Stomach (tissue), 8 donors: ENCODE measurements at regions not wholly inside any gene's neighbourhood (a gene's known extent, or its start where the extent isn't known, plus 50 kb on each side); places are given as distances from the start of the nearest gene placed in this dataset.

ENCODE experiments used
- DNase-seq, 2 donors: peaks; one replicate each; pipeline versions ENCODE4 v3.0.0 to v3.0.0-alpha.2; 2013 to 2019
- H3K27ac ChIP-seq, 5 donors: fragments of 200-600 bp in 4 of 5; sonication (generic) in 4 of 5; one replicate each; pipeline ENCODE4 v1.5.1; 2013 to 2019; ENCODE audit warnings: mild to moderate bottlenecking in 1 of 5, moderate library complexity in 1 of 5
- H3K27me3 ChIP-seq, 3 donors: fragments of 200-600 bp; sonication (generic); one replicate each; pipeline ENCODE4 v1.5.1; 2017 to 2019; ENCODE audit warnings: mixed run types in 1 of 3
- H3K36me3 ChIP-seq, 4 donors: fragments of 200-600 bp; sonication (generic); 1 replicate in 3 of 4; 2 replicates in 1 of 4; pipeline ENCODE4 v1.5.1; 2016 to 2019
- H3K4me1 ChIP-seq, 4 donors: fragments of 200-600 bp; sonication (generic); one replicate each; pipeline ENCODE4 v1.5.1; 2016 to 2019
- H3K4me3 ChIP-seq, 4 donors: fragments of 200-600 bp; sonication (generic) in 3 of 4; one replicate each; pipeline ENCODE4 v1.5.1; 2016 to 2019; ENCODE audit warnings: mild to moderate bottlenecking in 1 of 4
- H3K9me3 ChIP-seq, 4 donors: fragments of 200-600 bp; sonication (generic); one replicate each; pipeline ENCODE4 v1.5.1; 2016 to 2019
- CTCF ChIP-seq, 7 experiments: fragments of 450-650 bp in 4 of 7; fragments of 200-600 bp in 3 of 7; sonication (generic) in 3 of 7; IDR thresholded peaks; one replicate each; pipeline ENCODE4 v1.5.1; 2016 to 2019; ENCODE audit warnings: antibody characterized with exemption in 7 of 7, control low read depth in 2 of 7, mild to moderate bottlenecking in 1 of 7
- EP300 ChIP-seq: sonication (generic); formaldehyde crosslinking; IDR thresholded peaks from one replicate; pipeline ENCODE4 v1.6.1; 2017; ENCODE audit warnings: antibody characterized with exemption
- POLR2A ChIP-seq, 4 donors: fragments of 450-650 bp; IDR thresholded peaks; one replicate each; pipeline ENCODE4 v1.6.1; 2016; ENCODE audit warnings: antibody characterized with exemption in 4 of 4, control low read depth in 2 of 4, mild to moderate bottlenecking in 1 of 4, moderate library complexity in 1 of 4
- POLR2AphosphoS5 ChIP-seq, 3 donors: sonication (generic); formaldehyde crosslinking; IDR thresholded peaks; one replicate each; pipeline ENCODE4 v1.6.1; 2016; ENCODE audit warnings: antibody characterized with exemption in 3 of 3
- WGBS, 5 donors: extraction: QIAGEN DNeasy Blood & Tissue Kit in 3 of 5; methylation state at CpG; one replicate each; pipeline versions ENCODE4 v1.1.5 to v1.1.7; 2013 to 2018; 5-methylcytosine and 5-hydroxymethylcytosine counted together
- intact Hi-C: fragments of 100-400 bp; cut with DNase I; formaldehyde crosslinking; loops from one replicate; pipeline ENCODE4 v1.15.1; 2023; ENCODE audit warnings: low total_unique reads
- donor health status: healthy with polysubstance abuse.
- donor health status: Bipolar disorder and iron deficiency.
- donor health status: healthy.

DNA sequence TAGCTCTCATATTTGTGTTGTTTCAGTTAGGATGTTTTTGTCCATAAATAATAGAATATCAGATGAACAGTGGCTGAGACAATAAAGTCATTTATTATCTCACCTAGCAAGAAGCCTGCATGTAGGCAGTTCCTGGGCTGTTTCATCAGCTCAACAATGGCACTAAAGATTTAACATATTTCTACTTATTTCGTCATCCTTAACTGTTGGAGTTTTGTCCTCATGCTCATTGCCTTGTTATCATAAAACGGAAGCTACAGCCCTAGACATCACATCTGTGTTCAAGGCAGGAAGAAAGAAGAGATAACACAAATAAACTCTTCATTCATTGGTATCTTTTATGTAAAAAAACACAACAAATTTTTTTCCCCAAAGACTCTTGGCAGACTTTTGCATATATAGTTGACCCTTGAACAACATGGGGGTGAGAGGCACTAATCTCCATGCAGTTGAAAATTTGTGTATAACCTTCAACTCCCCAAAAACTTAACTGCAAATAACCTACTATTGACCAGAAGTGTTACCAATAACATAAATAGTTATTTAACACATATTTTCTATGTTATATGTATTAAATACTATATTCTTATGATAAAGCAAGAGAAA is 277.2 kb upstream of the ADRA1B start:
- Histone ChIP-seq H3K4me1 (no peaks in the 10 kb centered on the region), H3K9me3 (no peaks in the 10 kb centered on the region), H3K36me3 (no peaks in the 10 kb centered on the region), H3K4me3 (no peak overlapping the region), H3K27ac (no peak overlapping the region), H3K27me3 (no peaks in the 10 kb centered on the region)
- intact Hi-C loops: no loop called here
- no peak for DNase-seq
- TF ChIP-seq POLR2AphosphoS5 (IDR thresholded peaks at IDR 0.05): no peak
- no peak for TF ChIP-seq CTCF (IDR thresholded peaks at IDR 0.05)
- TF ChIP-seq EP300: no peak
- TF ChIP-seq POLR2A (IDR thresholded peaks at IDR 0.05): no peak
- 48 to 85% (median 77%) methylated on average over 2 of the region's 2 CpGs for WGBS, 5 donors

DNA sequence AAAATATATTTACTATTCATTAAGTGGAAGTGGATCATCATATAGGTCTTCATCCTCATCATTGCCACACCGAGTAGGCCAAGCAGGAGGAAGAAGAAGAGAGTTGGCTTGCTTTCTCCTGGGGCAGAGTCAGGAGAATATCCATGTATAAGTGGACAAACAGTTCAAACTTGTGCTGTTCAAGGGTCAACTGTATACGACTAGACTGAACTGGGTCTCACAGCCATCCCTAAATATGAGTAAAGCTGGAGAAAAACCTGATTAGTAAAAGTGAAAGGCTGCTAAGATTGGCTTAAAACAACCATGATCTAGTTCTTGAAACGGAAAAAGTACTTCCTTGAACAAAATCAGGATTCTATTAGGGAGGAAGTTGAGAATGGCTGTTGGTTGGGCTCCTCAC is 276.7 kb upstream of the ADRA1B start:
- Histone ChIP-seq H3K36me3 (no peaks in the 10 kb centered on the region), H3K27me3 (no peaks in the 10 kb centered on the region), H3K27ac (no peak overlapping the region), H3K4me3 (no peak overlapping the region), H3K4me1 (no peaks in the 10 kb centered on the region), H3K9me3 (no peaks in the 10 kb centered on the region)
- no peak for TF ChIP-seq CTCF (IDR thresholded peaks at IDR 0.05)
- TF ChIP-seq EP300: no peak
- no peak for TF ChIP-seq POLR2A (IDR thresholded peaks at IDR 0.05)
- TF ChIP-seq POLR2AphosphoS5 (IDR thresholded peaks at IDR 0.05): no peak
- WGBS, 5 donors: 73 to 81% (median 75%) methylated on average over 3 of the region's 3 CpGs
- intact Hi-C loops: no loop called here
- no peak for DNase-seq

DNA sequence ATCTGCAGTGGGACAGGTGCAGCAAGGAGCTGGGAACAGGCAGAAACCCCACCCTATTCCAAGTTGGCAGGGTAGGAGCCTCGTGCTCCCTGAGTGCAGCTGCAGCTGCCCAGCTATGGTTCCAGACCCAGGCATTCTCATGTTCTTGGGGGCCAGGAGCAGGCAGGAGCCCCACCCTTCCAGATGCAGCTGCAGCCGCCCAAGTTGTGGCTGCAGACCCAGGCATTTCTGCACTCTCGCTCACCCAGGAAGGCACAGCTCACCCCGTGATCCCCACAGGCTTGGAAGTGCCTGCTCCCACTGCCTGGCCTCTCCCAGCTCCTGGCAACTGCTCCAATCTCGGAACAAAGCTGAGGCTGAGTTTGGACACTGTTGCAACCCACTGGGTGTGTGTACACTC is 275.8 kb upstream of the ADRA1B start:
- no peak for DNase-seq
- 71 to 86% (median 80%) methylated on average over 2 to 5 of the region's 5 CpGs for WGBS, 5 donors
- TF ChIP-seq POLR2A (IDR thresholded peaks at IDR 0.05) (no peak), POLR2AphosphoS5 (IDR thresholded peaks at IDR 0.05) (no peak), CTCF (IDR thresholded peaks at IDR 0.05) (no peak)
- Histone ChIP-seq H3K27ac (no peak overlapping the region), H3K4me3 (no peak overlapping the region), H3K36me3 (no peaks in the 10 kb centered on the region), H3K27me3 (no peaks in the 10 kb centered on the region), H3K4me1 (no peaks in the 10 kb centered on the region), H3K9me3 (no peaks in the 10 kb centered on the region)
- intact Hi-C loops: no loop called here

GRCh38 chr5:159640921-159641320 is 275.4 kb upstream of the ADRA1B start:
- no peak overlapping the region for H3K27ac ChIP-seq
- no peaks in the 10 kb centered on the region for H3K27me3 ChIP-seq
- H3K4me1 ChIP-seq: no peaks in the 10 kb centered on the region
- DNase-seq: no peak
- H3K4me3 ChIP-seq: no peak overlapping the region
- TF ChIP-seq POLR2A (IDR thresholded peaks at IDR 0.05) (no peak), EP300 (no peak), POLR2AphosphoS5 (IDR thresholded peaks at IDR 0.05) (no peak), CTCF (IDR thresholded peaks at IDR 0.05) (no peak)
- 90 to 95% (median 93%) methylated on average over 4 to 5 of the region's 5 CpGs for WGBS, 5 donors
- no peaks in the 10 kb centered on the region for H3K9me3 ChIP-seq
- no peaks in the 10 kb centered on the region for H3K36me3 ChIP-seq
- intact Hi-C loops: no loop called here
